ENCODE measurements at regions not wholly inside any gene's neighbourhood (a gene's known extent, or its start where the extent isn't known, plus 50 kb on each side); places are given as distances from the start of the nearest gene placed in this dataset.

DNA sequence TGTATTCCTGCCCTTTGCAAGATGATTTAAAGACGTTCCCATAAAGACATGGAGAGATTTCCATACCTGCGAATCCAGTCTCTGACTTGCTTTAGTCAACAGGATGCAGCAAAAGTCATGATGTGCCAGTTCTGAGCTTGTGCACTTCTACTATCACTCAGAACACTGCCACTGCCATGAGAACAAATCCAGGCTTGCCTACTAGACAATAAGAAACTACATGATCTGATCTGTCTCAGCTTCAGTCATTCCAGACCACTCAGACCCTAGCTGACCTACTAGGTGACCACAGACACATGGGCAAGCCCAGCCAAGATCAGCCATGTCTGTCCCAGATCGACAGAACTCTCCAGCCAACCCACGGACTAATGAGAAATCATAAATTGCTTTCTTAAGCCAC is 219.2 kb downstream of the RRAGC start:
- TF ChIP-seq, protein P1, sequence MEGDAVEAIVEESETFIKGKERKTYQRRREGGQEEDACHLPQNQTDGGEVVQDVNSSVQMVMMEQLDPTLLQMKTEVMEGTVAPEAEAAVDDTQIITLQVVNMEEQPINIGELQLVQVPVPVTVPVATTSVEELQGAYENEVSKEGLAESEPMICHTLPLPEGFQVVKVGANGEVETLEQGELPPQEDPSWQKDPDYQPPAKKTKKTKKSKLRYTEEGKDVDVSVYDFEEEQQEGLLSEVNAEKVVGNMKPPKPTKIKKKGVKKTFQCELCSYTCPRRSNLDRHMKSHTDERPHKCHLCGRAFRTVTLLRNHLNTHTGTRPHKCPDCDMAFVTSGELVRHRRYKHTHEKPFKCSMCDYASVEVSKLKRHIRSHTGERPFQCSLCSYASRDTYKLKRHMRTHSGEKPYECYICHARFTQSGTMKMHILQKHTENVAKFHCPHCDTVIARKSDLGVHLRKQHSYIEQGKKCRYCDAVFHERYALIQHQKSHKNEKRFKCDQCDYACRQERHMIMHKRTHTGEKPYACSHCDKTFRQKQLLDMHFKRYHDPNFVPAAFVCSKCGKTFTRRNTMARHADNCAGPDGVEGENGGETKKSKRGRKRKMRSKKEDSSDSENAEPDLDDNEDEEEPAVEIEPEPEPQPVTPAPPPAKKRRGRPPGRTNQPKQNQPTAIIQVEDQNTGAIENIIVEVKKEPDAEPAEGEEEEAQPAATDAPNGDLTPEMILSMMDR (IDR thresholded peaks at IDR 0.05; ENCODE audit: insufficient read depth, low read length, poor library complexity, severe bottlenecking): no peak
- no peak for TF ChIP-seq EZH2phosphoT487 (conservative IDR thresholded peaks at IDR 0.05; ENCODE audit: low read length)
